ENCODE measurements at regions not wholly inside any gene's neighbourhood (a gene's known extent, or its start where the extent isn't known, plus 50 kb on each side); places are given as distances from the start of the nearest gene placed in this dataset.

- Histone ChIP-seq H3K79me2 (ENCODE audit: insufficient read depth, low read length) (no peaks in the 10 kb centered on the region), H3K27me3 (ENCODE audit: insufficient read depth, low read length, poor library complexity) (peaks cover 4% of the 10 kb centered on the region), H3K9me3 (ENCODE audit: insufficient read depth, low read length, severe bottlenecking) (no peaks in the 10 kb centered on the region), H4K20me1 (ENCODE audit: insufficient read depth, low read length) (no peaks in the 10 kb centered on the region), H3K4me3 (ENCODE audit: low read depth in 1 of 2, low read length in 2 of 2) (no peak overlapping the region), H3K9ac (ENCODE audit: low read depth, low read length) (no peak overlapping the region), H2AFZ (ENCODE audit: low read depth, low read length) (no peak overlapping the region), H3K27ac (ENCODE audit: low read length) (no peak overlapping the region), H3K4me1 (ENCODE audit: insufficient read depth, low read length) (no peaks in the 10 kb centered on the region), H3K4me2 (ENCODE audit: insufficient read depth, low read length) (no peak overlapping the region), H3K36me3 (ENCODE audit: insufficient read depth, low read length) (no peaks in the 10 kb centered on the region)
- DNase-seq = no peak
- TF ChIP-seq CTCF (IDR thresholded peaks at IDR 0.05; ENCODE audit: borderline replicate concordance, extremely low read depth, low read length, poor library complexity, severe bottlenecking) = no peak
- no peak for ATAC-seq (ENCODE audit: insufficient read depth, low read depth)
These were observed 112.5 kb downstream of the FAM50B start for GRCh38 chr6:3961581-3962215.

- ATAC-seq (ENCODE audit: insufficient read depth, low read depth) (no peak), DNase-seq (no peak)
- Histone ChIP-seq H3K79me2 (ENCODE audit: insufficient read depth, low read length) (no peaks in the 10 kb centered on the region), H3K4me3 (ENCODE audit: low read depth in 1 of 2, low read length in 2 of 2) (no peak overlapping the region), H3K27me3 (ENCODE audit: insufficient read depth, low read length, poor library complexity) (peaks cover 4% of the 10 kb centered on the region), H4K20me1 (ENCODE audit: insufficient read depth, low read length) (no peaks in the 10 kb centered on the region), H3K27ac (ENCODE audit: low read length) (no peak overlapping the region), H3K4me1 (ENCODE audit: insufficient read depth, low read length) (no peaks in the 10 kb centered on the region), H3K9me3 (ENCODE audit: insufficient read depth, low read length, severe bottlenecking) (no peaks in the 10 kb centered on the region), H2AFZ (ENCODE audit: low read depth, low read length) (no peak overlapping the region), H3K9ac (ENCODE audit: low read depth, low read length) (no peak overlapping the region), H3K4me2 (ENCODE audit: insufficient read depth, low read length) (no peak overlapping the region), H3K36me3 (ENCODE audit: insufficient read depth, low read length) (no peaks in the 10 kb centered on the region)
- TF ChIP-seq EZH2 (IDR thresholded peaks at IDR 0.05; ENCODE audit: borderline replicate concordance, low read depth, low read length, severe bottlenecking) (no peak), CTCF (IDR thresholded peaks at IDR 0.05; ENCODE audit: borderline replicate concordance, extremely low read depth, low read length, poor library complexity, severe bottlenecking) (no peak)
These were observed 113.4 kb downstream of the FAM50B start for GRCh38 chr6:3962291-3963280.

- H3K27me3 ChIP-seq (ENCODE audit: insufficient read depth, low read length, poor library complexity) = peaks cover 4% of the 10 kb centered on the region
- H3K9ac ChIP-seq (ENCODE audit: low read depth, low read length) = no peak overlapping the region
- H3K36me3 ChIP-seq (ENCODE audit: insufficient read depth, low read length) = no peaks in the 10 kb centered on the region
- H2AFZ ChIP-seq (ENCODE audit: low read depth, low read length) = no peak overlapping the region
- H3K4me1 ChIP-seq (ENCODE audit: insufficient read depth, low read length) = no peaks in the 10 kb centered on the region
- DNase-seq = no peak
- TF ChIP-seq EZH2 (IDR thresholded peaks at IDR 0.05; ENCODE audit: borderline replicate concordance, low read depth, low read length, severe bottlenecking) = no peak
- TF ChIP-seq CTCF (IDR thresholded peaks at IDR 0.05; ENCODE audit: borderline replicate concordance, extremely low read depth, low read length, poor library complexity, severe bottlenecking) = no peak
- no peak overlapping the region for H3K4me2 ChIP-seq (ENCODE audit: insufficient read depth, low read length)
- no peaks in the 10 kb centered on the region for H3K9me3 ChIP-seq (ENCODE audit: insufficient read depth, low read length, severe bottlenecking)
- H3K4me3 ChIP-seq (ENCODE audit: low read depth in 1 of 2, low read length in 2 of 2) = no peak overlapping the region
- H3K79me2 ChIP-seq (ENCODE audit: insufficient read depth, low read length) = no peaks in the 10 kb centered on the region
- no peak overlapping the region for H3K27ac ChIP-seq (ENCODE audit: low read length)
- ATAC-seq (ENCODE audit: insufficient read depth, low read depth) = no peak
- H4K20me1 ChIP-seq (ENCODE audit: insufficient read depth, low read length) = no peaks in the 10 kb centered on the region
These were observed 114.3 kb downstream of the FAM50B start for GRCh38 chr6:3963426-3963825.

Measured in DND-41 (cell line).